GM21529 (cell line): ENCODE measurements at regions not wholly inside any gene's neighbourhood (a gene's known extent, or its start where the extent isn't known, plus 50 kb on each side); places are given as distances from the start of the nearest gene placed in this dataset.

ENCODE experiments used
- ATAC-seq: cut with Tn5 transposase; IDR thresholded peaks from one replicate; pipeline ENCODE4 v1.9.1; 2021; ENCODE audit not compliant: unreplicated experiment

DNA sequence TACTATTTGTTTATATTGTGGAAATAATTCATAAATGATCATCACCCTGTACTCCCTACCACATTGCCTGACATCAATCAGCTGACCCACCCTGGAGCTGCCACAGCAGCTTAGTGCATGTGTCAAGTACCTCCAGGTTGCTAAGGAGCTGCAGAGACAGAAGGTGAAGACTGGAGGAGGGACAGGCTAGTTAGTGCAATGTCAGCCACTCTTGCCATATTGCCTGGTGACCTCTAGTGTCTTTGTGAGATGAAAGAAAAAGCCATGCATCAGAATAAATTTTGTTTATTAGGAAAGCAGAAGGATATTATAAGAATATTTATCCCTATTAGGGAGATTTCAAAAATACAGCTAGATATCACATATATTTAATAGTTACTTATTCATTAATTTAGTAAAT is 243.9 kb upstream of the FAT4 start:
- ATAC-seq, result no peak

- ATAC-seq, result no peak
Measured at GRCh38 chr4:125062115-125063050, 252.4 kb upstream of the FAT4 start.

GRCh38 chr4:125060376-125060775 is 254.4 kb upstream of the FAT4 start:
- no peak for ATAC-seq

DNA sequence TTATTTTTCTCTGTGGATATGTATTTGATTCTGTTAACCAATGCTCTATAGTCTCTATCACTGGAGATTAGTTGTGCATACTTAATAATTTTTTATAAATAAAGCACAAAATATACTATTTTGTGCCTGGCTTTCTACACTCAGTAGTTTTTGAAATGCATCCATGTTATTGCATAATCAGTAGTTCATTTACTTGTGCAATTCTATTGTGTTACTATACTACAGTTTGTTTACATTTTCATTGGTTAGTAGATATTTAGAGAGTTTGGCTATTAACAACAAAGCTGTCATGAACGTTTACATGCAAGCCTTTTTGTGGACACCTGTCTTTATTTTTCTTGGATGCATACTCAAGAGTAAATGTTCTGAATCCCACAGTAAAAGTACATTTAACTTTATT is 265.0 kb upstream of the FAT4 start:
- ATAC-seq, result no peak

GRCh38 chr4:125045311-125045710 is 269.4 kb upstream of the FAT4 start:
- no peak for ATAC-seq

- no peak for ATAC-seq
Measured at GRCh38 chr4:125044886-125045285, 269.9 kb upstream of the FAT4 start.

GRCh38 chr4:125043486-125043885 is 271.3 kb upstream of the FAT4 start:
- ATAC-seq, result no peak

DNA sequence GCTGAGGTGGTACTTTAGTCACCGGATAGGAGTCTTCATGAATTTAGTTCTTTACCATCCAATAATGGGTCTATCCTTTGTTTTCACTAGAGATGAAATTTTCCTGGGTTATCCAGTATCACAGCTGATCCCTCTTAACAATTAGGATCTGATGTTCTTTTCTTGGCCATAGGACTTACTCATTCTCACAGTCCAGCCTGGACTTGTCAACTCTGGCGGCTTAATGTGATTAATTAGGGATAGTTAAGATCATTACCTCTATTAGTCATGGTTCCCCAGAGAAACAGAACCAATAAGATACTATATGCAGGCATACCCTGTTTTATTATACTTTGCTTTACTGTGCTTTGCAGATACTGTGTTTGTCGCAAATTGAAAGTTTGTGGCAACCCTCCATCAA is 272.7 kb upstream of the FAT4 start:
- no peak for ATAC-seq

GRCh38 chr4:125041372-125041930 is 273.3 kb upstream of the FAT4 start:
- no peak for ATAC-seq

DNA sequence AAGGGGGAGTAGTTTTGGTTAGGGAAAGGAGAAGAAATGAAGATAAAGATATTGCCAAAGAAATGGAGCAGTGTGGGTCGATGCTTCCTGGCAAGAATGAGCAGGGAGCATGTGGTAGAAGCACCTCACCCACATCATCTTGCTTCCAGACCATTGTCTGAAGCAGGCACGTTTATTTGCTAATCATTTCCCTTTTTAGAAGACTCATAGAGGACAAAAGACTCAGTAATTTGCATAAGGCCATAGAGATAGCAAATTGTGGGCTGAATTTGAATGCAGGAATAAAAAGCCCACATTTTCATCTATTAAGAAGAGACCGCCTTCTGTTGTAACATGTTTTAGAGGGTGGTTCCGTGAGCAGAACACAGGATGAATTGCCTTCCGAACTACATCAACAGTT is 275.2 kb upstream of the FAT4 start:
- no peak for ATAC-seq

DNA sequence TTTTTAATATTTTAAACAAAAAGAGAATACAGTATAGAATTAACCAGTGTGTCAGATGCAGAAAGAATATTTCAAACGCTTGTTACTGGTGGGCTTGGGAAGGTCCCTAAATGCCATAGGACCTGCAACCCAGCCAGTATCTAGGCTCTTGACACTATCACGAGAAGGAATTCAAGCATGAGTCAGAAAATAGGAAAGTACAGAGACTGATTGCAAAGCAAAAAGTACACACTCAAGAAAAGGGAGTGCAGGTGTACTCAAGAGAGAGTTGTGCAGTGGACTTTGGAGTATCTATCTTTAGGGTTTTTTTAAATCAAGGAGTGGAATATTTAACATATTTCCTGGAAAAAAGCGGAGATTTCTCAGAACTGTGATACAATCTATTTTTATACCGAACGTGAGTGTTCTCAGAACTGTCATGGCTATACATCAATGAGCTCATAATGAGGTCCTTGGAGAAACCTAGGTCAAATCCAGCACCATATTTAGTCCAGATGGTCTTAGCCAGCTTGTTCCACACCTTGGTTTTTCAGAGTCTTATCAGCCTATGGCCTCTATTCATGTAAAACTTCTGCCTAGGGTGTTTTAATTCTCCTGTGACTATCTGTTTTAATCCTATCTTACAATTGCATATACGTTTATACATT is 291.8 kb upstream of the FAT4 start:
- ATAC-seq, result no peak

GRCh38 chr4:125021189-125021588 is 293.6 kb upstream of the FAT4 start:
- ATAC-seq, result no peak

DNA sequence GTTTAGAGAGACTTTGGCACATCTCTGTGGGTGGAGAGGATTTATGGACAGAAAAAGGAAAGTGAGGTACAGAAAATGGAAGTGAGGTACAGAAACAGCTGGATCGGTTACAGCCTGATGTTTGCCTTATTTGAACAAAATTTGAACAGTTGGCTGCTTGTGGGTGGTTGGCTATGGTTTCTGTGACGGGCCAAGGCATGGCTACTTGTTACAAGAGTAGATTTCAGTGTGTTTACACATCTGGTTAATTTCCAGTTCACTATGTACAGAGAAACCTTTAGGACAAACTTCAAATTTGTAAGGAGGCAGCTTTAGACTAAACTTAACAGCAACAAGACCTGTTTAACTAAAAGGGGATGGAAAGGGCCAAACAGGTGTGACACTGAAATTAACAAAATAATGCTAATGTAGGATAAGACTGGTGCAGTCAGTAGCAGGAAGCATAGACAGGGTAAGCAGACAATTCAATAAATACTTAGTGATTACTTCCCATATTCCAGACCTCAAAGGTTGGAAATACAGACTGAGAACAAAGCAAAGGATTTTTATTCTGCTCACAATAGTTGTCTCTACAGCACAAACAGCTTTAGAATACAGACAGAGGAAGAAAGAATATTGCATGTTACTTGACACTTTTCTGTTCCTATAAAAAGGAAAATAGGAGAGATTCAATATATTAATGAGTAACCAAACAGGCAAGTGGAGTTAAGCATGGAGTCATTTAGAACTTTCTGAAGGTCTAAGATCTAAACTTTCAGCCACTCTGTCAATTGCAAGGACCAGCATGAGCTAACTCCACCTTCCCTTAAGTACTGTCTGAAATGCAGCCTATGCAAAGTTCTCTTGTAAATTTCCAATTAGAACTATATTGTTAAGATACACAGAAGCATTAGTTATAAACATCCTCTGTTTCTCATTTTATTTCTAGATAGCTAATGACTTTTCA is 294.4 kb upstream of the FAT4 start:
- no peak for ATAC-seq

DNA sequence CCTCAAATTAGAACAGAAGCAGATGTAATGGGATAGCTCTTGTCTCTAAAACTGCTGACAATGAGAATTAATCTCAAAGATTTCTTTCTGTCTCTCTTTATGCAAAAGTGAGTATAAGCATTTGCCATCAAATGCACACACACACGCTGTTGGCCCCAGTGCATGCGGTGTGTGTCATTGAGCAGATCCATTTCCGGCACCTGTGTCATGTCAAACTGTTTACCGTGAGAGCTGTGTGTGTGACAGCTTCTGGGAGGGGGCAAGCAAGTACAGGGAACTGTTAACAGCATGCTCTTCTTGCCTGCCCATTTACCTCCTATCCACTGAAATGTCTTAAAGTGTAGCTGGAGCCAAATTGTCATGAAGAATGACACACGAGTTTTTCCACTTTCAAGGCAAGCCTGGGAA is 297.9 kb upstream of the FAT4 start:
- no peak for ATAC-seq

GRCh38 chr4:125013891-125014290 is 300.9 kb upstream of the FAT4 start:
- no peak for ATAC-seq

GRCh38 chr4:125011646-125012045 is 299.1 kb upstream of the ANKRD50 start:
- no peak for ATAC-seq

GRCh38 chr4:125010796-125011503 is 298.4 kb upstream of the ANKRD50 start:
- ATAC-seq, result no peak

DNA sequence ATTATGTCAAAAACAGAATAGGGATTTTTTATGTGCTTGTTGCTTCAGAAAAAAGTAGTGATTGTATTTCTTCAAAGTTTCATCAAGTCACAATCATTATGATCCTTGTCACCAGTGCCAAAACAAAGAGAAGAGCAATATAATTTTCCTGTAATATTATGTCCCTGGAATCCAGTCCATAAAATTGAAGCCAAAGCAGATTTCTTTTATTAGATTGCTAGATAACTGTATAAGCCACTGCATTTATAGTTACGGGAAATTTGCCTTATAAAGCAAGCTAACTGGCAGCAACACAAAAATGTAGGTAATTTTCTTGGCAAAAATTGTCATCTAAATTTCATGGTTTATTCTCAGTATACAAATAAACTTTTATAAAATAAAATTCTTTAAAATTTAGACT is 296.1 kb upstream of the ANKRD50 start:
- no peak for ATAC-seq

GRCh38 chr4:125004676-125005075 is 292.1 kb upstream of the ANKRD50 start:
- ATAC-seq, result no peak

- no peak for ATAC-seq
Measured at GRCh38 chr4:125003840-125004239, 291.3 kb upstream of the ANKRD50 start.
